Parathyroid adenoma (tissue), 2 donors: ENCODE measurements at regions not wholly inside any gene's neighbourhood (a gene's known extent, or its start where the extent isn't known, plus 50 kb on each side); places are given as distances from the start of the nearest gene placed in this dataset.

ENCODE experiments used
- H2AFZ ChIP-seq: fragments of 300-600 bp; sonication (generic); one replicate; pipeline ENCODE4 v1.7.0; 2017; ENCODE audit warnings: antibody characterized with exemption, mild to moderate bottlenecking
- H3K27ac ChIP-seq: fragments of 300-600 bp; sonication (generic); one replicate; pipeline ENCODE4 v1.7.0; 2017
- H3K27me3 ChIP-seq: fragments of 300-600 bp; sonication (generic); one replicate; pipeline ENCODE4 v1.7.0; 2017; ENCODE audit warnings: low read length; ENCODE audit not compliant: control insufficient read depth, insufficient read depth
- H3K36me3 ChIP-seq: fragments of 300-600 bp; sonication (generic); one replicate; pipeline ENCODE4 v1.7.0; 2017; ENCODE audit warnings: low read length; ENCODE audit not compliant: control insufficient read depth, insufficient read depth
- H3K4me1 ChIP-seq: fragments of 300-600 bp; sonication (generic); one replicate; pipeline ENCODE4 v1.7.0; 2017; ENCODE audit warnings: control low read depth
- H3K4me2 ChIP-seq: fragments of 300-600 bp; sonication (generic); one replicate; pipeline ENCODE4 v1.7.0; 2017; ENCODE audit warnings: low read length
- H3K4me3 ChIP-seq: fragments of 300-600 bp; sonication (generic); one replicate; pipeline ENCODE4 v1.7.0; 2017; ENCODE audit warnings: low read depth, low read length
- H3K79me2 ChIP-seq: fragments of 300-600 bp; sonication (generic); one replicate; pipeline ENCODE4 v1.7.0; 2017; ENCODE audit warnings: control low read depth
- H3K9ac ChIP-seq: fragments of 300-600 bp; sonication (generic); one replicate; pipeline ENCODE4 v1.7.0; 2017; ENCODE audit warnings: mild to moderate bottlenecking
- H3K9me3 ChIP-seq: fragments of 300-600 bp; sonication (generic); one replicate; pipeline ENCODE4 v1.7.0; 2017; ENCODE audit warnings: low read length; ENCODE audit not compliant: control insufficient read depth
- TF ChIP-seq, protein P1 (sequence below): fragments of 300-600 bp; sonication (generic); IDR thresholded peaks from one replicate; pipeline ENCODE4 v1.7.0; 2017; ENCODE audit warnings: antibody characterized with exemption, mild to moderate bottlenecking
- donor health status: primary hyperparathyroidism.

DNA sequence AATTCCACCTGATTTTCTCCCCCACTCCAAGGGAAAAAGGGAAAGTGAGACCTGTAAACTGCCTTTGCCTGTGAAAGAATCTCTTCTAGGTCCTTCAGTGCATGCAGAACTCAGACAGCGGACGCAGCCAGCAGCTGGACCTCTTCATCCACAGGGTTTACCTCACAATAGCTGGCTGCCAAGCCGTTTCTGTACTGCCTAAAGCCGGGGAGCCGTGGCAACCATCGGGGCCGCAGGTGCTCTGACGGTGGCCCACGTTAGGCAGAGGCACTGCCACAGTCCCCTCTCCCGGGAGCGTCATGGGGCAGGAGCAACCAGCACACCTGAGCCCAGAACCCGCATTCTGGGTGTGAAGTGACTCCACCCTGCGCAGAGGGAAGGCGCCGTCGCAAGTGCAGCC lies 206.1 kb downstream of the TTLL2 start:
- Histone ChIP-seq H2AFZ (no peak overlapping the region), H3K4me3 (no peak overlapping the region), H3K79me2 (no peaks in the 10 kb centered on the region), H3K27me3 (no peaks in the 10 kb centered on the region), H3K9me3 (no peaks in the 10 kb centered on the region), H3K27ac (no peak overlapping the region), H3K9ac (no peak overlapping the region), H3K4me2 (no peak overlapping the region), H3K4me1 (no peaks in the 10 kb centered on the region), H3K36me3 (no peaks in the 10 kb centered on the region)
- TF ChIP-seq, protein P1, sequence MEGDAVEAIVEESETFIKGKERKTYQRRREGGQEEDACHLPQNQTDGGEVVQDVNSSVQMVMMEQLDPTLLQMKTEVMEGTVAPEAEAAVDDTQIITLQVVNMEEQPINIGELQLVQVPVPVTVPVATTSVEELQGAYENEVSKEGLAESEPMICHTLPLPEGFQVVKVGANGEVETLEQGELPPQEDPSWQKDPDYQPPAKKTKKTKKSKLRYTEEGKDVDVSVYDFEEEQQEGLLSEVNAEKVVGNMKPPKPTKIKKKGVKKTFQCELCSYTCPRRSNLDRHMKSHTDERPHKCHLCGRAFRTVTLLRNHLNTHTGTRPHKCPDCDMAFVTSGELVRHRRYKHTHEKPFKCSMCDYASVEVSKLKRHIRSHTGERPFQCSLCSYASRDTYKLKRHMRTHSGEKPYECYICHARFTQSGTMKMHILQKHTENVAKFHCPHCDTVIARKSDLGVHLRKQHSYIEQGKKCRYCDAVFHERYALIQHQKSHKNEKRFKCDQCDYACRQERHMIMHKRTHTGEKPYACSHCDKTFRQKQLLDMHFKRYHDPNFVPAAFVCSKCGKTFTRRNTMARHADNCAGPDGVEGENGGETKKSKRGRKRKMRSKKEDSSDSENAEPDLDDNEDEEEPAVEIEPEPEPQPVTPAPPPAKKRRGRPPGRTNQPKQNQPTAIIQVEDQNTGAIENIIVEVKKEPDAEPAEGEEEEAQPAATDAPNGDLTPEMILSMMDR = no peak

GRCh38 chr6:167532410-167533288 lies 207.8 kb downstream of the TTLL2 start:
- Histone ChIP-seq H3K79me2 (no peaks in the 10 kb centered on the region), H3K9ac (no peak overlapping the region), H3K4me3 (no peak overlapping the region), H3K9me3 (no peaks in the 10 kb centered on the region), H3K27me3 (no peaks in the 10 kb centered on the region), H3K36me3 (no peaks in the 10 kb centered on the region), H3K4me1 (no peaks in the 10 kb centered on the region), H3K4me2 (no peak overlapping the region), H3K27ac (no peak overlapping the region), H2AFZ (no peak overlapping the region)
- TF ChIP-seq, protein P1 = no peak

DNA sequence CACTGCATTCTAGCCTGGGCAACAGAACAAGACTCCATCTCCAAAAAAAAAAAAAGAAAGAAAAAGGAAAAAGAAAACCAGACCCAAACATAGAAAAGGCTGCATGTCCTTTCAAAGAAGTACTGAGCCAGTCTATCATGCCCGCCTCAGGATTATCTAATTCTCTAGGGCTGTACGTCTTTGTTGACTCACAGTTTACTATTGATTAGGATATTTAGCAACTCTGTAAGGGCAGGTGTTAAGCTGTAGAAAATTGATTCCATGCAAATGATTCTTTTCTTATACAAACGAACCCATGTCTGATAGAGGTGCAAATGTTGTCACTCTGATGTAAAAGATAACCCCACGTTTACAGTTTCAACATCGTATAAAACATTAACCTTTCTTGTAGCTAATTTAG lies 209.0 kb downstream of the TTLL2 start:
- Histone ChIP-seq H3K4me2 (no peak overlapping the region), H3K36me3 (no peaks in the 10 kb centered on the region)

DNA sequence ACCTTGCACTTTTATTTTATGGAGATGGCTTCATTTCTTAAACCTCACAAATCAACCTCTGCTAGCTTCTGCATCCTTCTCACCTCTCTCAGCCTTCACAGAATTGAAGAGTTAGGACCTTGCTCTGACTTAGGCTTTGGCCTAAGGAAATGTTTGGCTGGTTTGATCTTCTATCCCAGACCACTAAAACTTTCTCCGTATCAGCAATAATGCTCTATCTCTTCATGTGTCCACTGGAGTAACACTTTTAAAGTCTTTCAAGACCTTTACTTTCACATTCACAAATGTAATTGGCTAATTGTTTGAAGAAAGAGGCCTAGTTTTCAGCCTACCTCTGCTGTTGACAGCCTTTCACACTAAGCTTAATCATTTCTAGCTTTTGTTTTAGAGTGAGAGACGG lies 212.9 kb downstream of the TTLL2 start:
- Histone ChIP-seq H3K4me1 (no peaks in the 10 kb centered on the region), H3K27ac (no peak overlapping the region)
- TF ChIP-seq, protein P1 = no peak

More for the DNA sequence above, 209.0 kb downstream of the TTLL2 start:
- H3K9me3 ChIP-seq = no peaks in the 10 kb centered on the region
- no peaks in the 10 kb centered on the region for H3K27me3 ChIP-seq
- no peaks in the 10 kb centered on the region for H3K4me1 ChIP-seq
- H2AFZ ChIP-seq = no peak overlapping the region
- TF ChIP-seq, protein P1 = no peak
- H3K4me3 ChIP-seq = no peak overlapping the region
- no peak overlapping the region for H3K27ac ChIP-seq
- H3K9ac ChIP-seq = no peak overlapping the region
- no peaks in the 10 kb centered on the region for H3K79me2 ChIP-seq

GRCh38 chr6:167538746-167539145 lies 213.9 kb downstream of the TTLL2 start:
- TF ChIP-seq, protein P1 = no peak
- Histone ChIP-seq H2AFZ (no peak overlapping the region), H3K9ac (no peak overlapping the region), H3K4me2 (no peak overlapping the region), H3K27me3 (no peaks in the 10 kb centered on the region), H3K4me1 (no peaks in the 10 kb centered on the region), H3K4me3 (no peak overlapping the region), H3K36me3 (no peaks in the 10 kb centered on the region), H3K27ac (no peak overlapping the region), H3K79me2 (no peaks in the 10 kb centered on the region), H3K9me3 (no peaks in the 10 kb centered on the region)

More for the DNA sequence above, 212.9 kb downstream of the TTLL2 start:
- Histone ChIP-seq H3K9ac (no peak overlapping the region), H3K4me2 (no peak overlapping the region), H3K27me3 (no peaks in the 10 kb centered on the region), H3K4me3 (no peak overlapping the region), H3K9me3 (no peaks in the 10 kb centered on the region), H2AFZ (no peak overlapping the region), H3K79me2 (no peaks in the 10 kb centered on the region), H3K36me3 (no peaks in the 10 kb centered on the region)
